DOHH2 (cell line): ENCODE measurements at regions not wholly inside any gene's neighbourhood (a gene's known extent, or its start where the extent isn't known, plus 50 kb on each side); places are given as distances from the start of the nearest gene placed in this dataset.
A peak's percentile ranks its signal among the peaks of the same experiment; 100 is the strongest.

Experiments used
- H3F3A ChIP-seq: fragments of 200-600 bp; sonication (generic), shearing (Covaris generic); 2 replicates; pipeline ENCODE4 v1.6.0; 2016; ENCODE audit warnings: antibody characterized with exemption, mild to moderate bottlenecking; ENCODE audit not compliant: control insufficient read depth, insufficient read depth
- H3K27ac ChIP-seq: fragments of 200-600 bp; sonication (generic); 2 replicates; pipeline ENCODE4 v1.5.1; 2014; ENCODE audit warnings: low read depth, mild to moderate bottlenecking, low read length, moderate library complexity
- H3K27me3 ChIP-seq: fragments of 200-600 bp; sonication (generic); 2 replicates; pipeline ENCODE4 v1.6.1; 2014; ENCODE audit warnings: mild to moderate bottlenecking, low read length, mixed read lengths; ENCODE audit not compliant: control insufficient read depth
- H3K36me3 ChIP-seq: fragments of 200-600 bp; sonication (generic); 2 replicates; pipeline ENCODE4 v1.6.1; 2014; ENCODE audit warnings: mild to moderate bottlenecking, low read length, moderate library complexity, mixed read lengths; ENCODE audit not compliant: control insufficient read depth
- H3K4me1 ChIP-seq: fragments of 200-600 bp; sonication (generic); 2 replicates; pipeline ENCODE4 v1.6.1; 2014; ENCODE audit warnings: mild to moderate bottlenecking, low read length, mixed read lengths; ENCODE audit not compliant: control insufficient read depth
- H3K4me2 ChIP-seq: fragments of 200-600 bp; sonication (generic); 2 replicates; pipeline ENCODE4 v1.6.0; 2014; ENCODE audit warnings: mild to moderate bottlenecking, low read length, moderate library complexity
- H3K4me3 ChIP-seq: fragments of 200-600 bp; sonication (generic); 2 replicates; pipeline ENCODE4 v1.5.1; 2014; ENCODE audit warnings: mild to moderate bottlenecking, low read length, mixed read lengths
- H3K79me2 ChIP-seq: fragments of 200-600 bp; sonication (generic); 2 replicates; pipeline ENCODE4 v1.6.1; 2014; ENCODE audit warnings: mild to moderate bottlenecking, low read length, mixed read lengths; ENCODE audit not compliant: control insufficient read depth
- H3K9me2 ChIP-seq: fragments of 200-600 bp; sonication (generic); replicated peaks from 2 replicates; pipeline ENCODE4 v1.6.1; 2014; ENCODE audit warnings: mild to moderate bottlenecking, low read length, mixed read lengths; ENCODE audit not compliant: control insufficient read depth
- H3K9me3 ChIP-seq: fragments of 200-600 bp; sonication (generic); 2 replicates; pipeline ENCODE4 v1.6.1; 2014; ENCODE audit warnings: antibody characterized with exemption, low read length, mixed read lengths; ENCODE audit not compliant: control insufficient read depth, insufficient read depth
- H4K20me1 ChIP-seq: fragments of 200-600 bp; sonication (generic); 2 replicates; pipeline ENCODE4 v1.6.0; 2014; ENCODE audit warnings: low read depth, mild to moderate bottlenecking, antibody characterized with exemption, low read length, moderate library complexity; ENCODE audit not compliant: control insufficient read depth, insufficient read depth
- EZH2phosphoT487 ChIP-seq: fragments of 200-600 bp; sonication (generic); IDR thresholded peaks from 2 replicates; pipeline ENCODE4 v1.6.1; 2017; ENCODE audit warnings: borderline replicate concordance, mild to moderate bottlenecking, antibody characterized with exemption, low read length, moderate library complexity, mixed read lengths
- TF ChIP-seq, protein P1 (sequence below): fragments of 200-600 bp; sonication (generic); IDR thresholded peaks from one replicate; pipeline ENCODE4 v1.5.1; 2014; ENCODE audit warnings: antibody characterized with exemption, mild to moderate bottlenecking, low read depth, low read length; ENCODE audit not compliant: poor library complexity, severe bottlenecking

DNA sequence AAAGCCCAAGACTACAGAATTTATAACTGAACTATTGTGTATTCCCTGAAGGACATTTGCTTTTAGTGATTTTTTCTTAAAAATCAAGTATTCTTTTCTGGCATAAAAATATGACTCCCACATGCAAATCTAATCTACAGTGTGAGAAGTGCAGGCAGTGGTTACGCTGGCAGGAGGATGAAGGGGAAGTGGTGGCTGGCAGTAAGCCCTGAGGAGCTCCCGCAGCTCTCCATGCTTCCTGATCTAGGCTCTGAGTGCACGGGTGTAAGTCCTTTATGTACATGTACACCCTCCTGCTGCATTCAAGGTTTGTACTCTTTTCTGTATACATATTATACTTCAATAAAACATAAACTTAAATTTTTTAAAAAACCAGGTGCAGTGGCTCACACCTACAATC is 67.5 kb upstream of the PRDX6 start:
- no peaks in the 10 kb centered on the region for H3K27me3 ChIP-seq
- peaks cover 20% of the 10 kb centered on the region for H3K36me3 ChIP-seq
- no peaks in the 10 kb centered on the region for H4K20me1 ChIP-seq
- peak overlapping the region; percentile 96 for H3K4me2 ChIP-seq
- peaks cover 26% of the 10 kb centered on the region for H3K79me2 ChIP-seq
- H3K9me2 ChIP-seq: no peaks in the 10 kb centered on the region
- H3F3A ChIP-seq: peaks cover 44% of the 10 kb centered on the region
- peak overlapping the region; percentile 69 for H3K4me3 ChIP-seq
- H3K9me3 ChIP-seq: no peaks in the 10 kb centered on the region
- TF ChIP-seq EZH2phosphoT487: no peak
- peak overlapping the region; percentile 98 for H3K27ac ChIP-seq
- peaks cover 98% of the 10 kb centered on the region for H3K4me1 ChIP-seq

- Histone ChIP-seq H3F3A (peaks cover 50% of the 10 kb centered on the region), H3K9me2 (no peaks in the 10 kb centered on the region), H3K4me2 (peak overlapping the region; percentile 96), H3K27me3 (no peaks in the 10 kb centered on the region), H3K9me3 (no peaks in the 10 kb centered on the region), H3K79me2 (peaks cover 26% of the 10 kb centered on the region), H3K27ac (peak overlapping the region; percentile 98), H3K4me1 (peaks cover 98% of the 10 kb centered on the region), H4K20me1 (no peaks in the 10 kb centered on the region), H3K4me3 (peak overlapping the region; percentile 69), H3K36me3 (peaks cover 18% of the 10 kb centered on the region)
- no peak for TF ChIP-seq EZH2phosphoT487
- TF ChIP-seq, protein P1, sequence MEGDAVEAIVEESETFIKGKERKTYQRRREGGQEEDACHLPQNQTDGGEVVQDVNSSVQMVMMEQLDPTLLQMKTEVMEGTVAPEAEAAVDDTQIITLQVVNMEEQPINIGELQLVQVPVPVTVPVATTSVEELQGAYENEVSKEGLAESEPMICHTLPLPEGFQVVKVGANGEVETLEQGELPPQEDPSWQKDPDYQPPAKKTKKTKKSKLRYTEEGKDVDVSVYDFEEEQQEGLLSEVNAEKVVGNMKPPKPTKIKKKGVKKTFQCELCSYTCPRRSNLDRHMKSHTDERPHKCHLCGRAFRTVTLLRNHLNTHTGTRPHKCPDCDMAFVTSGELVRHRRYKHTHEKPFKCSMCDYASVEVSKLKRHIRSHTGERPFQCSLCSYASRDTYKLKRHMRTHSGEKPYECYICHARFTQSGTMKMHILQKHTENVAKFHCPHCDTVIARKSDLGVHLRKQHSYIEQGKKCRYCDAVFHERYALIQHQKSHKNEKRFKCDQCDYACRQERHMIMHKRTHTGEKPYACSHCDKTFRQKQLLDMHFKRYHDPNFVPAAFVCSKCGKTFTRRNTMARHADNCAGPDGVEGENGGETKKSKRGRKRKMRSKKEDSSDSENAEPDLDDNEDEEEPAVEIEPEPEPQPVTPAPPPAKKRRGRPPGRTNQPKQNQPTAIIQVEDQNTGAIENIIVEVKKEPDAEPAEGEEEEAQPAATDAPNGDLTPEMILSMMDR: no peak
Observed at GRCh38 chr1:173410133-173410793, 66.9 kb upstream of the PRDX6 start.

GRCh38 chr1:173410794-173411236 is 66.3 kb upstream of the PRDX6 start:
- peak overlapping the region; percentile 98 for H3K27ac ChIP-seq
- peaks cover 98% of the 10 kb centered on the region for H3K4me1 ChIP-seq
- H3K79me2 ChIP-seq: peaks cover 27% of the 10 kb centered on the region
- H3K4me3 ChIP-seq: peak overlapping the region; percentile 69
- H3K9me3 ChIP-seq: no peaks in the 10 kb centered on the region
- peak overlapping the region; percentile 96 for H3K4me2 ChIP-seq
- no peaks in the 10 kb centered on the region for H4K20me1 ChIP-seq
- H3K36me3 ChIP-seq: peaks cover 18% of the 10 kb centered on the region
- TF ChIP-seq, protein P1: no peak
- no peak for TF ChIP-seq EZH2phosphoT487
- peaks cover 53% of the 10 kb centered on the region for H3F3A ChIP-seq
- no peaks in the 10 kb centered on the region for H3K27me3 ChIP-seq
- H3K9me2 ChIP-seq: no peaks in the 10 kb centered on the region
